Osteoblast (primary cell): ENCODE measurements at regions not wholly inside any gene's neighbourhood (a gene's known extent, or its start where the extent isn't known, plus 50 kb on each side); places are given as distances from the start of the nearest gene placed in this dataset.
"Not testable (repeated sequence)": the region's sequence is repeated elsewhere in the genome, so short reads cannot be mapped to it uniquely, and the experiment has no call there.

Experiments used
- DNase-seq: peaks from one replicate; pipeline ENCODE4 v3.0.0; 2011; ENCODE audit warnings: low spot score, mixed read lengths; ENCODE audit not compliant: insufficient read length; ENCODE audit errors: missing footprints
- H2AFZ ChIP-seq: 2 replicates; pipeline ENCODE4 v1.6.0; 2011; ENCODE audit warnings: mild to moderate bottlenecking, low read length
- H3K27ac ChIP-seq: 2 replicates; pipeline ENCODE4 v1.5.1; 2011; ENCODE audit warnings: mild to moderate bottlenecking, low read depth, low read length, moderate library complexity
- H3K27me3 ChIP-seq: 2 replicates; pipeline ENCODE4 v1.6.0; 2012; ENCODE audit warnings: mild to moderate bottlenecking, control low read depth, inconsistent platforms, low read length, moderate library complexity; ENCODE audit not compliant: insufficient read depth
- H3K36me3 ChIP-seq: 2 replicates; pipeline ENCODE4 v1.5.1; 2011; ENCODE audit warnings: mild to moderate bottlenecking, low read length, control low read depth, moderate library complexity; ENCODE audit not compliant: insufficient read depth
- H3K4me1 ChIP-seq: 2 replicates; pipeline ENCODE4 v1.5.1; 2011; ENCODE audit warnings: mild to moderate bottlenecking, low read length, control low read depth, moderate library complexity; ENCODE audit not compliant: insufficient read depth
- H3K4me2 ChIP-seq: 2 replicates; pipeline ENCODE4 v1.6.0; 2011; ENCODE audit warnings: mild to moderate bottlenecking, low read length; ENCODE audit not compliant: insufficient read depth
- H3K4me3 ChIP-seq: fragments of 200-600 bp; sonication (generic); 3 replicates; pipeline ENCODE4 v1.5.1; 2012; ENCODE audit warnings: mild to moderate bottlenecking, low read length, inconsistent platforms; ENCODE audit not compliant: insufficient read depth
- H3K79me2 ChIP-seq: 2 replicates; pipeline ENCODE4 v1.6.0; 2012; ENCODE audit warnings: mild to moderate bottlenecking, low read length, control low read depth, inconsistent platforms; ENCODE audit not compliant: insufficient read depth
- H3K9me3 ChIP-seq: 2 replicates; pipeline ENCODE4 v1.5.1; 2011; ENCODE audit warnings: low read depth, low read length, control low read depth
- H4K20me1 ChIP-seq: 2 replicates; pipeline ENCODE4 v1.6.0; 2012; ENCODE audit warnings: mild to moderate bottlenecking, low read length, control low read depth; ENCODE audit not compliant: insufficient read depth
- CTCF ChIP-seq: IDR thresholded peaks from 2 replicates; pipeline ENCODE4 v1.5.1; 2011; ENCODE audit warnings: mild to moderate bottlenecking, low read depth, low read length, moderate library complexity; ENCODE audit errors: extremely low read depth

GRCh38 chr1:232352366-232352765, 277.6 kb downstream of the SIPA1L2 start:
- Histone ChIP-seq H3K27ac (no peak overlapping the region), H3K4me2 (no peak overlapping the region), H3K36me3 (no peaks in the 10 kb centered on the region), H2AFZ (no peak overlapping the region), H3K27me3 (no peaks in the 10 kb centered on the region), H3K4me1 (no peaks in the 10 kb centered on the region), H3K9me3 (no peaks in the 10 kb centered on the region), H4K20me1 (no peaks in the 10 kb centered on the region), H3K79me2 (no peaks in the 10 kb centered on the region), H3K4me3 (no peak overlapping the region)
- TF ChIP-seq CTCF = no peak
- no peak for DNase-seq

GRCh38 chr1:232351335-232351734, 278.6 kb downstream of the SIPA1L2 start:
- H3K4me2 ChIP-seq = no peak overlapping the region
- H3K27ac ChIP-seq = no peak overlapping the region
- H2AFZ ChIP-seq = no peak overlapping the region
- H3K4me3 ChIP-seq = no peak overlapping the region
- no peaks in the 10 kb centered on the region for H4K20me1 ChIP-seq
- H3K79me2 ChIP-seq = no peaks in the 10 kb centered on the region
- H3K36me3 ChIP-seq = no peaks in the 10 kb centered on the region
- TF ChIP-seq CTCF = no peak
- H3K27me3 ChIP-seq = no peaks in the 10 kb centered on the region
- H3K9me3 ChIP-seq = no peaks in the 10 kb centered on the region
- no peaks in the 10 kb centered on the region for H3K4me1 ChIP-seq
- no peak for DNase-seq

GRCh38 chr1:232346844-232347243, 283.1 kb downstream of the SIPA1L2 start:
- H4K20me1 ChIP-seq = no peaks in the 10 kb centered on the region
- no peak for TF ChIP-seq CTCF
- peaks cover 3% of the 10 kb centered on the region for H3K9me3 ChIP-seq
- no peaks in the 10 kb centered on the region for H3K36me3 ChIP-seq
- H3K4me1 ChIP-seq = no peaks in the 10 kb centered on the region
- no peak overlapping the region for H2AFZ ChIP-seq
- H3K79me2 ChIP-seq = no peaks in the 10 kb centered on the region
- H3K27ac ChIP-seq = no peak overlapping the region
- no peaks in the 10 kb centered on the region for H3K27me3 ChIP-seq
- H3K4me2 ChIP-seq = no peak overlapping the region
- no peak for DNase-seq
- H3K4me3 ChIP-seq = no peak overlapping the region

- Histone ChIP-seq H3K4me2 (no peak overlapping the region), H3K4me3 (no peak overlapping the region), H4K20me1 (no peaks in the 10 kb centered on the region), H3K79me2 (no peaks in the 10 kb centered on the region), H3K27ac (no peak overlapping the region), H2AFZ (no peak overlapping the region), H3K27me3 (no peaks in the 10 kb centered on the region), H3K36me3 (no peaks in the 10 kb centered on the region), H3K9me3 (peaks cover 3% of the 10 kb centered on the region), H3K4me1 (no peaks in the 10 kb centered on the region)
- no peak for DNase-seq
- no peak for TF ChIP-seq CTCF
Observed at GRCh38 chr1:232344791-232345399, 285.0 kb downstream of the SIPA1L2 start.

GRCh38 chr1:232344186-232344585, 285.7 kb downstream of the SIPA1L2 start:
- not testable (repeated sequence) for H3K79me2 ChIP-seq, H3K4me2 ChIP-seq, H2AFZ ChIP-seq, DNase-seq, H3K9me3 ChIP-seq, H4K20me1 ChIP-seq, H3K4me3 ChIP-seq, H3K4me1 ChIP-seq, H3K36me3 ChIP-seq, H3K27me3 ChIP-seq, H3K27ac ChIP-seq
